HG03432 (cell line): ENCODE measurements at regions not wholly inside any gene's neighbourhood (a gene's known extent, or its start where the extent isn't known, plus 50 kb on each side); places are given as distances from the start of the nearest gene placed in this dataset.

ENCODE experiments used
- ATAC-seq: cut with Tn5 transposase; IDR thresholded peaks from one replicate; pipeline ENCODE4 v1.9.1; 2021; ENCODE audit warnings: mild to moderate bottlenecking, moderate library complexity; ENCODE audit not compliant: unreplicated experiment

DNA sequence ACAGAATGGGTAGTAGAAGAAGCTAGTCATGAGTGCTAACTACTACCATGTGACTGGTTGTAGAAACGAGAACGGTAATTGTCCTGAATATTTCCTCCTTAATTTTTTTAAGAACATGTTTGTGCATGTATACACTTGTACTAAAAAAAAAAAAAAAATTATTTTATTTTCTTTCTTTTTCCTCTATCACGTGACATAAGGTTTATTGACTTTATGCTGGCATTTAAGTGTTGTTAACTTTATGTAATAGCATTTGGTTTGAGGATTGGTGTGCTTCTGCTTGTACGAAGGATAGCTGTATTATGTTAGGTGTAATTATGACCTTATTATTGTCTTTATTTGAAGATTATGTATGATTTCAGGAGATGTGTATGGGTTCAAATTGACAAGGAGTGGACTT lies 349.1 kb upstream of the PTPRD start:
- no peak for ATAC-seq

DNA sequence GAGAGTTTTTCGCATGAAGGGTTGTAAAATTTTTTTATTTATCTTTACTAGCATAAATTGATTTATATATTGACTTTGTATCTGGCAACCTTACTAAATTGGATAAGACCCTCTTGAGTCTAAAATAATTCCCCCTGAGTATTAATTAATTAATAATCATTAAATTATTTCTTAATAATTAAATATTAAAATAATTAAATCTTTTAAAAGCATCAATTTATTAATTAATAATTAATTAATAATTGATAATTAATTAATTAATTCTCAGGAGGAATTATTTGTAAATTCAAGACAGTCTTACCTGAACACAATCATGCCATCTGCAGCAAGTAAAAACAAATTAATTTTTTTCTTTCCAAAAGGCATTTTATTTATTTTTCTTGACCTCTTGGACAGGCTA lies 370.4 kb upstream of the PTPRD start:
- ATAC-seq: no peak

DNA sequence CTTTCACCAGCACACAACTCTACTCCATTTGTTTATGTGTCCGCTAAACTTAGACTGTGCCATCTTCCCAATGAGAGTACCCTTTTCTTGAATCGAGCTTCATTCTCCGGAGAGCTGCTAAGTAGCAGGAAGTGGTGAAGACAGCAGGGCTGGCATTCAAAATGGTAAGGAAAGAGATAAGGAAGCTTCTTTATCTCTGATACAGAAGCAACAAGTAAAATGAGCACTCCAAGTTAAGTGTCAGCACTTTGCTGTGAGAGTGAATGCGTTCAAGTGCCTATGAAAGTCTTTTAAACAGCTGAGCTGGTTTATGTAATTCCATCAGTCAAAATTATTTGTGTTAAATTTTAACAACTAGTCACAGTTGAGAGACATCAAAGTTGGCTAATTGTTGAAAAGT lies 386.8 kb upstream of the PTPRD start:
- no peak for ATAC-seq

DNA sequence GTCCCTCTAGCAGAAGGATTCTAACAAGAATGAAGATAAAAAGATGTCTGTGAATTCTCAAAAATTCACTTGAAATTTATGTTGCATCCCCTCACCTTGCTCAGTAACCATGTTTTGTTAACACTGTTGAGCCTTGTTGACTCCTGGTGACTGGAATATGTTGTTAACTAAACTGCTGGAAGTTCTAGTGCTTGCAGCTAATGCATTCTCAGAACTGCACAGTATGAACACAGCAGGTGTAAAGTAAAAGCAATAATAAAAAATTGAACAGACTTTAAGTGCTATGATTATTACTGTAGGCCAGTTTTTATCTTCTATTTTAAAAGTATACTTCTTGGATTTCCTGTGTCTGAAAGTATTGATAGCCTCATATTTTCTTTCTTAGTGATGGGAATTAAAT lies 388.7 kb upstream of the PTPRD start:
- ATAC-seq: no peak

DNA sequence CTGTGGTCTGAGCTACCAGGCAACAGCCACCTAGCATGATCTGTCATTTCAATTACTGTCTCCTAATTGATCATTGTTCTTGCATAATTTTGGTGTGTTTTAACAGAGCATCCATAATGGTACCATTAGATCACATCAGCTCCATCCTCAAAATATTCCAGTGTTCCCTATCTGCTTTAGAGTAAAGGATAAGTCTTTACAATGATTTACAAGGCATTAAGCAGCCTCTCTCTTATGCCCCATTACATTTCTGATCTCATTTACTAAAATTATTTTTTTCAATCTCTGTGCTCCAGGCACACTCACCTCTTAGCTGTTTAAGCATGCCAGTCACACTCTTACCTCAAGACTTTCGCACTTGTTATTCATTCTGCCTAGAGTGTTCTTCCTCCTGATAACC lies 389.9 kb upstream of the PTPRD start:
- ATAC-seq: no peak

DNA sequence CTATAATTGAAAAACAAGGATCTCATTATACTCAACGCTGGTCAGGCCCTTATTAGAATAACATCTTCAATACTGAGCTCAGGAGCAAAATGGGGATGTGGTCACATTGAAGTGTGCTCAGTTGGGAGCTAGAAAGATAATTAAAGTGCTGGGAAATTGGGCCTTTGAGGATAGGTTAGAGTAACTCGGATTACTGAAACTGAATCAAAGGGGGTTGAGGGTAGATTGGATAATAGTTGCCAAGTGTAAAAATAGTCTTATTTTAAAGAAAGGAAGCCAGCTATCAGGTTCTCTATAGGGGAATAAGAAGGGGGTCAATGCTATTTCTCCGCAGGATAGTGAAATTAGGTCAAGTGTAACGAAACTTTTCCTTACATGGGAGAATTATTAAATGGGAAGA lies 391.0 kb upstream of the PTPRD start:
- ATAC-seq: no peak

DNA sequence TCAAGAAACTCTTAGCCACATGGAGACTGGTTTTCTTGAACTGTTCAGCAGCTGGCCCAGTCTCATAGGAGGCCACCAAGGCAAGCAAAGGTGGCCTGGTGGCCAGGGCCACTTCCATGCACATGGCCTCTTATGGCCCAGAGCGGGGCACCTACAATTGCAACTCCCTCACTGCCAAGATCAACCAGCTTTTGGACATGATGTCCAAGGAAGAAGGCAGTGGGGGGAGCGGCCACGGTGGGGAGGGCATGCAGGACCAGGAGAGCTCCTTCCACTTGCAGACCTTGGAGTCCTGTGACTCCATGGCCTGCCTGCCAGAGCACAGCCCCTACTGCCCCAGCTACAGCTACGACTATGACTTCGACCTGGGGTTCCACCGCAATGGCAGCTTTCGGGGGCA lies 398.9 kb upstream of the PTPRD start:
- ATAC-seq: no peak

DNA sequence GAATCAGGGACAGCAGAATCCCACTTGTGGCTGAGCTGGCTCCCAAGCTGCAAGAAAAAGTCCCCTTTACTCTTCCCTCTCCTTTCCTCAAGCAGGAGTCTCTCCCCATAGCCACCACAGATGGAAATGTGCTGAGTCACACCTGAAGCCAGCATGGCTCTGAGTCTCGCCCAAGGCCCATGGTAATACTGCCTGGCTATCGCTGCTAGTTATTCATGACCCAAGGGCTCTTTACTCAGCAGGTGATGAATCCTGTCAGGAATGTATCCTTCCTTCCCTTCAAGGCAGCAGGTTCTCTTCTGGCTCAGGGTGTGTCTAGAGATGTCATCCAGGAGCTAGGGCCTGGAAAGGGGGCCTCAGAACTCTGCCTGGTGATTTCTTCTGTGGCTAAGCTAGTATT lies 403.3 kb upstream of the PTPRD start:
- ATAC-seq: no peak

DNA sequence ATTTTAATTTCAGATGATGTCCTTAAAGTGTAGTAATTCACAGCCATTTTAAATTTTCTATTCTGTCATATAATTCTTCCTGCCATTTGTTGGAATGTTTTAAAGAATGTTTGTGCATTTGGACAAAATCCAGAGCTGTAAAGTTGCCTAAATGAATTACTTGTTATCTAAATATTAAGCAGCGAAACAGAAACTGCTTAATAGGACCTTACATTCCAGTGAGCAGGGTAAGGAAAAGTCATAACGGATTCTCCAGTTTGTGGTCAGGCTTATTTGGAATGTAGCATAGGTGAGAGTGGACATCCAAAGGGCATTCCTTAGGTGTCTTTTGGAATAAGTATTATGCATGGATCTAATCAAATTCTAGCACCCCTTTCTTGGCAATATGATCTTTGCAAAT lies 410.4 kb upstream of the PTPRD start:
- no peak for ATAC-seq

DNA sequence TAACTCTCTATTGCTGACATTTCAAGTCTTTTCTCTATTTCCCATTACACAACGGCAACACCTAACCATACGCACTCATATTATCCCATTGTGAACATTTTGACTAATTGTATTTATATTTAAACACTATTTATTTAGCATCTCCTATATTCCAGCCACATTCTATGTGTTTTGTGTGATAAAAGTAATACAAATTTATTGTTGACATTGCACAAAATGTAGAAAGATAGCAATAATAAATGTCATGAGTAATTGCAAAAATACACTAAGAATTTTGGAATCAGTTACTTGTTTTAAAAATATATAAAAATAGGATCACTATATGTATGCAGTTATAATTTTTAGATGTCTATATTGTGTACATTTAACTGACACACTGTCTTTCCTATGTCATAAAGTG lies 413.0 kb upstream of the PTPRD start:
- no peak for ATAC-seq

DNA sequence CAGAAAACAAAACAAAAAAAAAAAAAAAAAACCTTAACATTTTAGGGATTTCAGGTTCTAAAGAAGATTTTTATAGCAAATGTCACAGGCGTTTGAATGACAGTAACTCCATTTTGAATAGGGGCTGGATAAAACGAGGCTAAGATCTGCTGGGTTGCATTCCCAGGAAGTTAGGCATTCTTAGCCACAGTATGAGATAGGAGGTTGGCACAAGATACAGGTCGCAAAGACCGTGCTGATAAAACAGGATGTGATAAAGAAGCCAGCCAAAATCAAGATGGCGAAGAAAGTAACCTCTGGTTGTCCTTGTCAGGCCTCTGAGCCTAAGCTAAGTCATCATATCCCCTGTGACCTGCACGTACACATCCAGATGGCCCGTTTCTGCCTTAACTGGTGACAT lies 425.6 kb upstream of the PTPRD start:
- ATAC-seq: no peak

DNA sequence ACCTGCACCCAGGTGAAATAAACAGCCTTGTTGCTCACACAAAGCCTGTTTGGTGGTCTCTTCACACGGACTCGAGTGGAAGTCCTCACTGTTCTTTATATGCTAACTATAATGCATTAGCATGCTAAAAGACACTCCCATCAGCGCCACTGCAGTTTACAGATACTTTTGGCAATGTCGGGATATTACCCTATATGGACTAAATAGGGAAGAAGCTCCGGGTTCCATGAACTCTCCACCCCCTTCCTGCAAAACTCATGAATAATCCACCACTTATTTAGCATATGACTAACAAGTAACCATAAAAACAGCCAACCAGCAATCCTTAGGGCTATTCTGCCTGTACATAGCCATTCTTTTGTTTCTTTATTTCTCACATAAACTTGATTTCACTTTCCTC lies 426.2 kb upstream of the PTPRD start:
- ATAC-seq: no peak

DNA sequence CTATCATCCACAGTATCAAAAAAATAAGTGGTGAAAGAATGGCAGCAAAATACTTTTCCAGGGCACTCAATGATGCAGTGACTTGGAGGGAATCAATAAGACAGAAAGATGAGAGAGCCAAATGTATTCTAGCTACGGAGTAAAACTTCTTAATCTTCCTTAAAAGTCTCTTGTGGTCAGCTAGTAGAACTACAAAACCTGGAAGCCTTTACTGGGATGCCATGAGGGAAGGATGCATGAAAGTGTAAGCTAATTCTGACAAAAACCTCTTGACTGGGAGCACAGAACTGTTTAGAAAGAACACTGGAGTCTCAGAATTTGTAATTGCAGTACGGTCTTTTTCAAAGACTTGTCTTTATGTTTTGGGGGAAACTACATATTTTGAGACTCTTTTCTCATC lies 432.8 kb upstream of the PTPRD start:
- ATAC-seq: no peak

DNA sequence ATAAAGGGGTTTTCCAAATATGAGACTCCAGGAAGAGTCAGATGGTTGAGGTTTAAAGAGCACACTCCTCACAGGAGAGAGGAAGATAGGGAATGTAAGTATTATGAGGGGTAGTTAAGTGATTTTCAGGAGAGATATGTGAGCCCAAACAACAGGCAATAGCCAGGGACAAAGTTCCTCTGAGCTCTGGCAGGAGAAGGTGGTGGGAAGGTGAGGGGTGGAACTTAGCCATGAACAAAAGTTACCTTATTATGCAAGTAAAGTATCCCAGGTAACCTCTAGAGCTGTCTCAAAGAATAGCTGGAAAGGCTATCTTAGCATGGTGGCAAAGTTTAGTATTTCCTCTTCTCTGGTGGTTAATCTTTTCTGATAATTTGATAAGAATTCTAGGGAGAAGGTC lies 450.5 kb upstream of the PTPRD start:
- ATAC-seq: no peak

DNA sequence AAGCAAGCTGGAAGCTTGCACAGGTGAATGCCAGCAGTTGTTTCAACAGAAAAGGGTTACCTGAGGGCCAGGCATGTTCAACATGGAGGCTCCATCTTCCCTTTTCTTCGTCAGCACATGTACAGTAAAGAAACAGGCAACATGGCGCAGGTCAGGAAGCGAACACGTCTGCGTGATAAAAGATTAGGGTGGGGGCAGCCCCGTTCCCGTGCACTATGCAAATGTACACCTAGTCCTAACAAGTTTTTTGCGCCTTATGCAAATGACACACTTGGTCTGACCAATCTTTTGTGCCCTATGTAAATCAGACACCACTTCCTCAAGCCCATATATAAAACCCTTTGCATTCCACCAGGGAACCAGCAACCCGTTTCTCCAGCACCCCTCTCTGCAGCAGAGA lies 452.1 kb upstream of the PTPRD start:
- ATAC-seq: no peak

DNA sequence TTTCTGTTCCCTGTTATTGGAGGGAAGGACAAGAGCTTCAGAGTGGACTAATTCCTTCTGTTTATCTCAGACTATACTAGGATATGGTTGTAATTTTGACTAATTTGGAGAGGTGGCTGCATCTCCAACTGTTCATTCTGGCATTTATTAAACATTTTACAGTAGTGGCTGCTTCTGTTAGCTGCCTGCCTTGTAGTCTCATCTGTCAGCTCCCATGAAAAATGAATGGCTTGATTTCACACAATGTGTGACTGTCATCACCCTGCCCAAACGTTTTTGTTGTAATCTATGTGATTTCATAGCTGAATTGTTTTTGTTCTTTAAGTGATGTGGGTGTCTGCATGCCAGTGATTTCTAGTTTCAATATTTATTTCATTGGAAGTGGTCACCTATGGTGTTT lies 459.4 kb upstream of the PTPRD start:
- no peak for ATAC-seq

DNA sequence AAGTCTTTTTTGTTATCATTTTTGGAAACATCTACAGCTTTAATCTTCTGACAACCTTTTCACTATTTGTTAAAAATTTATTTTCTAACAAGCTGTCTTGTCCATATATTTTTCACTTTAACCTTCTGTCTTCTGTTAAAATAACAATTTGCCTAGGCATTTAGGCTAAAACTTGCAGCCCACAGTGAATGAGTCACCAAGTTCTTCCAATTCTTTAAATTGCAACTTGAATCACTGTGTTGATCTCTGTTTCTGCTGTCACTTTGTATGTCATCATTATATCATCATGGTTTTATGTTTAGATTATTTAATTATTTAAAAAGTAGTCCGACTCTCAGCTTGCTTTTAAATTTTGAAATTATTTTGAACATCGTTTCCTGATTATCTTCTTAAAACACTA lies 473.8 kb upstream of the PTPRD start:
- no peak for ATAC-seq

DNA sequence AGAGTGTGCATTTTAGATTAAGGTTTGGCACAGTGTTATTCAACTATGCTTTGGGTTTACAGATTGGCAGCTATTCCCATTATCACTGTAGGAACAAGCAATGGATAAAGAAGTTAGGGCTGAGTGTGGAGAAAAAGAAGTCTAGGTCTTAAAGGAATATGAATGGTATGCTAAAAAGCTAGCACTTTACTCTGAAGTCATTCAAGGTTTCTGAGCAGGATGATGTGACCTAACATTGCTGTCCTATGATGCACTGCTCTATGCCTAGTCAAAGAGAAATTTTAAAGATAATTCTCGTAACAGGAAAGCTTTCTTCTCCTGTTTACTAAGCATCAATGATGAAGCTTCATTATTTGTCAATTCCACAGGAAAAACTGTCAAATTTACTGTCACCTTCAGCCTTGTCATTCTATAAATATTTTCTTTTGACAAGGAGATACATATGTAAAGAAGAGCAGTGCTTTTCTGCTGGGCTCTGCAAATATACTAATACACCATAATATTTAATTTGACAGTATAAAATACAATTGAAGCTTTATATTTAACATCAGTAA lies 476.1 kb upstream of the PTPRD start:
- no peak for ATAC-seq

DNA sequence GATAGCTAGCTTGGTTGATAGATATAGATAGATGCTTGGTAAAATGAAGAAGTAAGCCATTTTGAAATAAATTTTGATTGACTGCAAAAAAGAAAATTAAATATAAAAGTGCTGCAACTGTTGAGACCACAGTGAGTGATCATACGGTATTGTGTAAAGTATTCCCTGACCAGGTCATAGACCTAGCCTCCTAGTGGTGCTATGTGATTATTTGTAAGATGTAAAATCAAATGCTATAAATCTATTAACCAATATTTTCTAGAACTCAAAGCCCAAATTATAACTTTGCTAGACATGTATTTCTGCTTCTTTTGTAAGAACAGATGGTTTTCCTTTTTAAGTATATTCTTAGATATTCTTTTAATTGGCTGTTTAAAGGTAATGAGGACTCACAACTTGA lies 480.2 kb upstream of the PTPRD start:
- ATAC-seq: no peak

DNA sequence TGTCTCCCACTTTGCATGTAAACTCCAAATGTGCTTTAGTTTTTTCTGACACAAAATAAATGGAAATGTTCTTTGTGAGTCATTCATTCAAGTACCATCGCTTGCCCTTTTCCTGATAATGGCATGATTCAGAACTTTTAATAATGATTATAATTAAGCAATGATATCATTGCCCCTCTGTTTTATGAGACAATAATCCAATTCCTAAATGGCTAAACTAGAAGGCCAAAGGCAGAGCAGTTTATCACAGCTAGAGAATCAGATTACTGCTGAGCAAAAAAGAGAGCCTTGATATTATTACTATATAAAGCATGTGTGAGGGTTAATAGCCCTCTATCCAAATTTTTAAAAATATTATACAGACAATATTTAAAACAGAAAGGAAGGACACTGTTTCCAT lies 484.2 kb upstream of the PTPRD start:
- ATAC-seq: no peak

DNA sequence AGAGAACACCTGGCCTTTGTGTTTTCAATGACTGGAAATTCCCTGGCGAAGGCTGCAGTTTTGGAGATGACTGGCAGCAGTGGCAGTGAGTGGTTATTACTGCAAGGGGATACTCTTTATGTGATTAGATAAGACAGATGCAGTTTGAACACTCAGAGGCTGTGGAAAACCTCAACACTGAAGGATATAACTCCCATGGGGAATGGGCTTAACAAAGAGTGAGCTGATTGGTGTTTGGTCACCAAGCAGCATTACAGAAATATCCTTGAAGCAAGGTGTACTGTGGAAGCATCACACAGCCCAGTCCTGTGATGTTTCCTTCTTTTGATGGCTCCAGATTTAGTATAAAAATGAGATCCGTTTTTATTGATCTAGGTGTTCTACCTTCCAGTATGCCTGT lies 490.7 kb upstream of the PTPRD start:
- ATAC-seq: no peak

DNA sequence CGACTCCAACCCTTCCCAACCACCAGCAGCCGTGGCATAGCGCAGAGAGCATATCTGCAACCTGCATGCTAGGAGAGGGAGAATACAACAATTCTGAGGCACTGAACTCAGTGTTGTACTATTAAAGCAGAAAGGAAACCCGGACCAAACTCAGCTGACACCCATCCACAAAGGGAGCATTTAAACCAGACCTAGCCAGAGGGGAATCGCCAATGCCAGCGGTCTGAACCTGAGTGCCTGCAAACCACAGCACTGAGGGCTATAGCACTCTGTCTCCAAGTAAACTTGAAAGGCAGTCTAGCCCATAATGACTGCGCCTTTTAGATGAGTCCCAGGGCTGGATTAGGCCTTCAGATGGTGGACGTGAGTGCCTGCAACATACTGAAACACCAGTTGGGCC lies 494.4 kb upstream of the PTPRD start:
- ATAC-seq: no peak

DNA sequence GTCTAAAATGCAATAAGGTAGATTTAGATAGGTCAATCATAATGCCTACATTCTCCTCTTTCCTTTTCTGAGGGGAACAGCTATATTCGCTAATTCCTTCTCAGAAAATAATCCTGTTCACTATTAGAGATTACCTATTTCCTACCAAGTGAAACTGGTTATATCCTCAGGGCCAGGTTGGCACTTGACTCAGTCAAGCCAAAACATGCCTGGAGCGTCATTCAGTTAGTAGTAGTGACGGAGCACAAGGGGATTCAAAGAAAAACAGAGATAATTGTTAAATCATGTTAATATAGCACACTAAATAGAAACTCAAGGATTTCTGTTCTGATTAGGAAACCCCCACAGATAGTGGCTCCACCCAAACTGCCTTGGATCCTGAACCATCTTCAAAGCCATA lies 515.4 kb upstream of the PTPRD start:
- ATAC-seq: no peak

DNA sequence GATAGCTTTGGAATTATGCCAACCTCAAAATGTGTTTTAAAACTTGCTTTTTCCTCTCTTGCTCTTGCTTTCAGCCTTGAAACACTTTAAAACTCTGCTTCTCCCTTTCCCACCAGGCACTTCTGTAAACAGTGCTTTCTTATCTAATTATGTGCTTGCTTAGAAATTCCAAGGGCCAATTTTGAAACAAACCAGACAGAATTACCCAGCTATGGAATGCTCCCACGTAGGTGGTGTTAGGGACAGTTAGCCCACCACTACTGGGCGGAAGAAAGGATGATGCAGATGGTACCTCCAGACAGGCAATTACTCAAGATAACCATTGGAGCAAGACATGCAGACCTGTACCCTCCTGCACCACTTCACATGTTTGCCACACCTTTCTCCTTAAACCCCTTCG lies 523.0 kb upstream of the PTPRD start:
- ATAC-seq: no peak
